HepG2 (cell line): ENCODE measurements at regions not wholly inside any gene's neighbourhood (a gene's known extent, or its start where the extent isn't known, plus 50 kb on each side); places are given as distances from the start of the nearest gene placed in this dataset.

Experiments used
- ATAC-seq: fragments of 200-7000 bp; cut with Tn5 transposase; 3 replicates; pipeline ENCODE4 v1.9.1; 2020; ENCODE audit warnings: mild to moderate bottlenecking, moderate library complexity
- BruUV-seq: library from RNA; stranded (reverse); fragments of 400-500 nt; replicated peaks from 2 replicates; lab custom pipeline; 2021; lab: Mats Ljungman, UMichigan
- CTCF ChIA-PET: fragments of 300-600 bp; formaldehyde crosslinking; extraction: SDS; loops from one replicate; lab custom pipeline; 2021; ENCODE audit warnings: low total read pairs, inconsistent platforms, low intra/inter-chr PET ratio; lab: Yijun Ruan, JAX
- POLR2A ChIA-PET: fragments of 350-600 bp; sonication (Branson Sonifier 250); formaldehyde crosslinking; loops from one replicate; lab custom pipeline; 2020; ENCODE audit warnings: antibody characterized with exemption, inconsistent platforms; lab: Yijun Ruan, JAX
- DNase-seq: peaks from one replicate; pipeline ENCODE4 v3.0.0-alpha.2; 2015; ENCODE audit warnings: low spot score
- FAIRE-seq: peaks from 3 replicates; lab custom pipeline; 2011; peaks lifted over from hg19 to GRCh38; lab: Jason Lieb, UNC
- H2AFZ ChIP-seq: one replicate; pipeline ENCODE4 v1.6.1; 2011; ENCODE audit warnings: low read length, inconsistent platforms
- H3K27ac ChIP-seq: fragments of 300-600 bp; 3 replicates; pipeline ENCODE4 v1.8.0; 2011; ENCODE audit warnings: mixed run types, mild to moderate bottlenecking, mixed read lengths, low read length, inconsistent platforms; ENCODE audit not compliant: insufficient read depth; ENCODE audit errors: extremely low read length
- H3K27me3 ChIP-seq, 2 experiments: fragments of 200-600 bp in 1 of 2; 2 replicates in 1 of 2; 3 replicates in 1 of 2; pipeline versions ENCODE4 v1.6.0 to v1.8.0; 2011; ENCODE audit warnings: low read length in 2 of 2, mild to moderate bottlenecking in 2 of 2, moderate library complexity in 2 of 2, inconsistent platforms in 1 of 2; ENCODE audit not compliant: insufficient read depth in 2 of 2, control insufficient read depth in 1 of 2
- H3K36me3 ChIP-seq, 2 experiments: fragments of 200-600 bp in 1 of 2; replicated peaks in 1 of 2; 2 replicates in 1 of 2; 3 replicates in 1 of 2; pipeline versions ENCODE4 v1.5.1 to v1.8.0; 2011; ENCODE audit warnings: low read length in 2 of 2, inconsistent platforms in 1 of 2; ENCODE audit not compliant: insufficient read depth in 2 of 2, control insufficient read depth in 1 of 2
- H3K4me1 ChIP-seq: 2 replicates; pipeline ENCODE4 v1.5.1; 2012; ENCODE audit warnings: low read length, inconsistent platforms; ENCODE audit not compliant: insufficient read depth
- H3K4me2 ChIP-seq: 2 replicates; pipeline ENCODE4 v1.6.0; 2011; ENCODE audit warnings: low read depth, low read length, inconsistent platforms
- H3K4me3 ChIP-seq, 3 experiments: fragments of 200-600 bp in 1 of 3; sonication (generic), shearing (Covaris generic) in 1 of 3; replicated peaks in 1 of 3; 2 replicates each; pipeline ENCODE4 v1.5.1; 2011 to 2016; ENCODE audit warnings: low read length in 3 of 3, inconsistent platforms in 2 of 3, low read depth in 2 of 3, mild to moderate bottlenecking in 2 of 3, control low read depth in 1 of 3, mixed read lengths in 1 of 3; ENCODE audit not compliant: insufficient read depth in 1 of 3
- H3K79me2 ChIP-seq: one replicate; pipeline ENCODE4 v1.6.1; 2011; ENCODE audit warnings: low read length, inconsistent platforms; ENCODE audit not compliant: insufficient read depth
- H3K9ac ChIP-seq: 2 replicates; pipeline ENCODE4 v1.6.0; 2011; ENCODE audit warnings: mild to moderate bottlenecking, low read depth, low read length, inconsistent platforms; ENCODE audit not compliant: insufficient read depth
- H3K9me3 ChIP-seq: 2 replicates; pipeline ENCODE4 v1.5.1; 2012; ENCODE audit warnings: mild to moderate bottlenecking, low read length
- H4K20me1 ChIP-seq: 2 replicates; pipeline ENCODE4 v1.6.0; 2011; ENCODE audit warnings: inconsistent platforms, mild to moderate bottlenecking, low read length, moderate library complexity; ENCODE audit not compliant: insufficient read depth
- AKNA ChIP-seq: sonication (generic); formaldehyde crosslinking; IDR thresholded peaks from 2 replicates; pipeline ENCODE4 v1.4.0; 2020; ENCODE audit warnings: missing genetic modification reagents, borderline replicate concordance
- CAMTA2 ChIP-seq: sonication (generic); formaldehyde crosslinking; IDR thresholded peaks from 2 replicates; pipeline ENCODE4 v1.4.0; 2020; ENCODE audit warnings: mild to moderate bottlenecking, missing genetic modification reagents, borderline replicate concordance
- EHMT2 ChIP-seq: fragments of 200-600 bp; sonication (generic); IDR thresholded peaks from 2 replicates; pipeline ENCODE4 v1.7.0; 2017; ENCODE audit warnings: antibody characterized with exemption, low read depth, low read length, borderline replicate concordance
- HIC2 ChIP-seq: sonication (generic); formaldehyde crosslinking; IDR thresholded peaks from 2 replicates; pipeline ENCODE4 v1.9.0; 2022; ENCODE audit warnings: low read depth, missing genetic modification reagents
- HMG20A ChIP-seq: IDR thresholded peaks from 2 replicates; pipeline ENCODE4 v1.6.1; 2016; ENCODE audit warnings: borderline replicate concordance
- HOXA3 ChIP-seq: sonication (generic); formaldehyde crosslinking; IDR thresholded peaks from 2 replicates; pipeline ENCODE4 v1.5.0; 2020; ENCODE audit warnings: missing genetic modification reagents
- IKZF4 ChIP-seq: sonication (generic); formaldehyde crosslinking; IDR thresholded peaks from 2 replicates; pipeline ENCODE4 v1.5.1; 2020; ENCODE audit warnings: borderline replicate concordance, mild to moderate bottlenecking, low read depth, missing genetic modification reagents; ENCODE audit errors: not compliant biosample characterization
- RFXANK ChIP-seq: IDR thresholded peaks from 2 replicates; pipeline ENCODE4 v1.6.1; 2016
- ZBTB1 ChIP-seq: sonication (generic); formaldehyde crosslinking; IDR thresholded peaks from 2 replicates; pipeline ENCODE4 v1.4.0; 2020; ENCODE audit warnings: missing genetic modification reagents, borderline replicate concordance
- ZBTB7A ChIP-seq: sonication (generic); formaldehyde crosslinking; IDR thresholded peaks from 2 replicates; pipeline ENCODE4 v1.8.0; 2022; ENCODE audit warnings: mild to moderate bottlenecking, missing genetic modification reagents
- ZNF282 ChIP-seq: fragments of 450-650 bp; IDR thresholded peaks from 2 replicates; pipeline ENCODE4 v1.6.1; 2018; ENCODE audit not compliant: partially characterized antibody
- ZNF326 ChIP-seq: sonication (generic); formaldehyde crosslinking; IDR thresholded peaks from 2 replicates; pipeline ENCODE4 v1.4.0; 2020; ENCODE audit warnings: missing genetic modification reagents, borderline replicate concordance
- ZNF709 ChIP-seq: sonication (generic); formaldehyde crosslinking; IDR thresholded peaks from 2 replicates; pipeline ENCODE4 v1.5.0; 2020; ENCODE audit warnings: mild to moderate bottlenecking, missing genetic modification reagents
- ZNF768 ChIP-seq: sonication (generic); formaldehyde crosslinking; IDR thresholded peaks from 2 replicates; pipeline ENCODE4 v1.4.0; 2020; ENCODE audit warnings: missing genetic modification reagents
- WGBS: methylation state at CpG from one replicate; pipeline ENCODE4 v1.1.6; 2017; ENCODE audit warnings: low lambda C conversion rate; 5-methylcytosine and 5-hydroxymethylcytosine counted together
- in situ Hi-C: cut with HindIII; loops from 2 replicates; pipeline ENCODE4 v1.10.0; 2017; ENCODE audit warnings: low pct_unique_long_range_greater_than_20kb; ENCODE audit not compliant: extremely low pct_ligation_motif_present
- intact Hi-C: fragments of 100-400 bp; cut with micrococcal nuclease; formaldehyde crosslinking; loops from one replicate; pipeline ENCODE4 v1.10.0; 2022; ENCODE audit not compliant: unreplicated experiment

DNA sequence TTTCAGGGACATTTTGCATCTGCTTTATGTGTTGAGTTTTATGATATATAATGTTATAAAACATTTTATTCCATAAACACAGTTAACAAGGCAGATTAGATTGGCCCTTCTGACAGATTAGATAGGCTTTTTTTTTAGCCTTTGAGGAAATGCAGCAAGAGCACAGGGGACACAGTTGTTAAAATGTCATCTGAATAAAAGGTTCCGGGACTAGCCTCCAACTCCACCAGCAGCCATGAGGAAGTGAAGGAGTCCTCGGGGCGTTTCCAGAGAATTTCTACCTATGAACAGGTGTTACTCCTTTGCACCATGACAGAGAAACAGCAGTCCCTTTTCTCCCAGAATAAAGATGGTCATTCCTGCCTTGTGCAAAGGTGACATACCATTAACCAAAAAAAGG is 167.8 kb upstream of the KBTBD8 start:
- H3K79me2 ChIP-seq = no peaks in the 10 kb centered on the region
- peaks cover 0 to 6% of the 10 kb centered on the region in 2 experiments; a peak in 1 of 5 replicates for H3K27me3 ChIP-seq
- H3K4me3 ChIP-seq = no peak overlapping the region
- peaks cover 4% of the 10 kb centered on the region for H3K4me1 ChIP-seq
- WGBS = 58% methylated on average over 3 of the region's 3 CpGs
- ChIA-PET CTCF (no interaction called here), POLR2A (no interaction called here)
- no peak for TF ChIP-seq HOXA3 (CRISPR knock-in tag)
- TF ChIP-seq ZNF709 (CRISPR knock-in tag) = no peak
- no peak for TF ChIP-seq ZNF326 (CRISPR knock-in tag)
- TF ChIP-seq HMG20A (CRISPR knock-in tag) = no peak
- ATAC-seq = no peak
- DNase-seq = no peak
- H3K27ac ChIP-seq = no peak overlapping the region
- in situ Hi-C loops = no loop called here
- H3K9me3 ChIP-seq = no peaks in the 10 kb centered on the region
- intact Hi-C loops = no loop called here
- no TSS peak for BruUV-seq
- H3K4me2 ChIP-seq = no peak overlapping the region
- H2AFZ ChIP-seq = no peak overlapping the region
- H3K9ac ChIP-seq = no peak overlapping the region
- no peak for FAIRE-seq
- H3K36me3 ChIP-seq = no peaks in the 10 kb centered on the region
- no peaks in the 10 kb centered on the region for H4K20me1 ChIP-seq

DNA sequence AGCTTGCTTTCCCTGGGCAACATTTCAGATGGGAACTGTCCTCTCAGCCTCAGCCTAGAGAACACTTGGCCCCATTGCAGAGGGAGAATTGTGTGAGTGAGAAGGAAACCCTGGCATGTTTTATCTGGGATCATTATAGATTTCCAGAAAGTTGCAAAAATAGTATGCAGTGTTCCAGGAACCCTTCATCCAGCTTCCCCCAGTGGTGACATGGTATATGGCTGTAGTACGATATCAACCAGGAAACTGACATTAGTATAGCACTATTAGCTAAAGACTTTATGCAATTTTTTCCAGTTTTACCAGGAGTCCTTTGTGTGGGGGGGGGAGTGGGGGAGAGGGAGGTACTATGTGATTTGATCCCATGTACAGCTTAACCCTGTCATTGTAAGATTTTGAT is 166.2 kb upstream of the KBTBD8 start:
- FAIRE-seq = no peak
- CTCF ChIA-PET = no interaction called here
- no peak for TF ChIP-seq ZBTB7A (CRISPR knock-in tag)
- no peak for TF ChIP-seq ZNF768 (CRISPR knock-in tag)
- no peak for TF ChIP-seq IKZF4 (CRISPR knock-in tag)
- TF ChIP-seq CAMTA2 (CRISPR knock-in tag) = no peak
- TF ChIP-seq EHMT2 = no peak
- no peak for TF ChIP-seq ZBTB1 (CRISPR knock-in tag)
- TF ChIP-seq HIC2 (CRISPR knock-in tag) = no peak
- no peak for TF ChIP-seq RFXANK
- no peak for TF ChIP-seq AKNA (CRISPR knock-in tag)
- no peak for TF ChIP-seq ZNF282

More for the DNA sequence above, 166.2 kb upstream of the KBTBD8 start:
- Histone ChIP-seq H3K9me3 (no peaks in the 10 kb centered on the region), H3K79me2 (no peaks in the 10 kb centered on the region), H3K9ac (no peak overlapping the region), H3K4me1 (no peaks in the 10 kb centered on the region), H4K20me1 (no peaks in the 10 kb centered on the region), H3K27ac (no peak overlapping the region), H2AFZ (no peak overlapping the region), H3K36me3 (no peaks in the 10 kb centered on the region), H3K4me3 (no peak overlapping the region), H3K4me2 (no peak overlapping the region), H3K27me3 (peaks cover 0 to 6% of the 10 kb centered on the region in 2 experiments; a peak in 1 of 5 replicates)
- intact Hi-C loops (no loop called here), in situ Hi-C loops (no loop called here)
- no TSS peak for BruUV-seq
- POLR2A ChIA-PET = no interaction called here
- DNase-seq (no peak), ATAC-seq (no peak)
- WGBS = 100% methylated on average over 1 of the region's 1 CpG
